ENCODE measurements at regions not wholly inside any gene's neighbourhood (a gene's known extent, or its start where the extent isn't known, plus 50 kb on each side); places are given as distances from the start of the nearest gene placed in this dataset.
"Not testable (repeated sequence)": the region's sequence is repeated elsewhere in the genome, so short reads cannot be mapped to it uniquely, and the experiment has no call there.

DNA sequence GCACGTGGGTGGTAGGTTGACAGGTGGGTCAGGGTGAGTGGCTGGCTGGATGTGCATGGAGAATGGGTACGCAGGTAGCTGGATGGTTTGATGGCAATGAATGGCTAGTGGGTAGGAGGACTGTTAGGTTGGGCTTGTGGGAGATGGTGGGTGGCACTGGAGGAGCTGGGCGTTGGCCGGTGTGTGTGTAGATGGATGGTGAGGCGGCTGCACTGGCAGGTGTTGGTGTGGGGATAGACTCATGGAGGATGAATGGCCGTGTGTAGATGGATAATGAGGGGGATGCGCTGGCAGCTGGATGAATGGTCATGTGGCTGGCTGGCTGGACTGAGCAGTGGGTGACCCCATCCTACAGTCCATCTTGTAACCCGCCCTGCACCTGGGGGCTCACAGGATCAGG is 95.2 kb upstream of the LRPAP1 start:
- intact Hi-C loops (cut with DNase I) = not testable (repeated sequence)

GRCh38 chr4:3626131-3626884 is 94.1 kb upstream of the LRPAP1 start:
- DNase-seq = peak in 2 of 10 donors; percentile 54 to 77
- intact Hi-C loops (cut with DNase I) = not testable (repeated sequence)

More for the DNA sequence above, 95.2 kb upstream of the LRPAP1 start:
- DNase-seq = peak in 2 of 10 donors; percentile 21 to 37

- intact Hi-C loops (cut with DNase I) = not testable (repeated sequence)
- DNase-seq = peak in 2 of 10 donors; percentile 55 to 80
Observed at GRCh38 chr4:3625286-3625875, 93.2 kb upstream of the LRPAP1 start.

GRCh38 chr4:3623809-3624329 is 91.6 kb upstream of the LRPAP1 start:
- DNase-seq = peak in 2 of 10 donors; percentile 58 to 60
- intact Hi-C loops (cut with DNase I) = not testable (repeated sequence)

- DNase-seq = peak in 1 of 10 donors; percentile 29
- intact Hi-C loops (cut with DNase I) = no loop called here
Observed at GRCh38 chr4:3623106-3623505, 90.9 kb upstream of the LRPAP1 start.

DNA sequence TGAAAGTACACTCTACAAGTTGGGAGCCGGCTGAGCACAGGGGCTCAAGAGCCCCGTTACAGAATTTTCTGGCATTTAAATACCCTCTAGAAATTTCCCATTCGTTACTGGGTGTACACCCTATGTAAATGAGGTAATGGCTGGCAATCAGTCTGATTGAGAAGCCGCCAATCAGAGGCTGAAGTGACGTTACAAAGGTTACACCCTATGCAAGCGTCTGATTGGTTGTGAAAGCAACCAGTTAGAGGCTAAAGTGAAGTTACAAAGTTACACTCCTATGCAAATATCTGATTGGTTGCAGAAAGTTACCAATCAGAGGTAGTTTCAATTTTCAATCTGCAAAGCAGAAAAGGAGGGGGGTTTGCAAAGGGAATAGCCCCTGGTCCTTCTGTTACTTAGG is 88.1 kb upstream of the LRPAP1 start:
- DNase-seq = peak in 1 of 10 donors; percentile 32
- intact Hi-C loops (cut with DNase I) = not testable (repeated sequence)

DNA sequence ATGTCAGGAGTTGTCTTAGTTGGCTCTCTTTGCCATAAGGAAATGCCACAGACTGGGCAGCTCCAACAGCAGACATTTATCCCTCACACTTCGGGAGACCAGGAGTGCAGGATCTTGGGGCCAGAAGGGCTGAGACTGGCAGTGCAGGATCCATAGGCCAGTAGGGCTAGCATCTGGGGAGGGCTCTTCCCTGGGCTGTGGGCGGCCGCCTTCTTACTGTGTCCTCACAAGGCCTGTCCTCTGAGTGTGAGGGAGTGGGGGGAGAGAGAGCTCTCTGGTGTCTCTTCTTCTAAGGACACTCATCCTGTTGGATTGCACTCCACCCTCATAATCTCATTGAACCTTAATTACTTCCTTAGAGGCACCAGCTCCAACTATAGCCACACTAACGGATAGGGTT is 87.5 kb upstream of the LRPAP1 start:
- intact Hi-C loops (cut with DNase I) = not testable (repeated sequence)
- DNase-seq = peak in 3 of 10 donors; percentile 8 to 54 (median 14)

DNA sequence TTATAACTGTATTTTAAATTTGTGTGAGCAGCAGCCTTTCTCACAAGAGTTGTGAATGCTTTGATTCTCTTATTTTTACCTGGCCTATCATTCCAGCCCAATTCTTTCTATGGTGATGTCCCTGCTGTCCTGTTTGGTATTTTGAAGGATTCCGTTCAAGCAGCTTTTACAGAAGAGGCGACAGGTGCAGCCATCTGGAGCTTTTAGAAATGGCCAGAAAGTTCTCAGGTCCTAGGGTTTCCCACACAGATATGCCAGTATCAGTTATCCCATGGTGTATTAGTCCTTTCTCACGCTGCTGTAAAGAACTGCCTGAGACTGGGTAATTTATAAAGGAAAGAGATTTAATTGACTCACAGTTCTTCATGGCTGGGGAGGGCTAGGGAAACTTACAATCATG is 86.1 kb upstream of the LRPAP1 start:
- intact Hi-C loops (cut with DNase I); DNase-seq: not testable (repeated sequence)

DNA sequence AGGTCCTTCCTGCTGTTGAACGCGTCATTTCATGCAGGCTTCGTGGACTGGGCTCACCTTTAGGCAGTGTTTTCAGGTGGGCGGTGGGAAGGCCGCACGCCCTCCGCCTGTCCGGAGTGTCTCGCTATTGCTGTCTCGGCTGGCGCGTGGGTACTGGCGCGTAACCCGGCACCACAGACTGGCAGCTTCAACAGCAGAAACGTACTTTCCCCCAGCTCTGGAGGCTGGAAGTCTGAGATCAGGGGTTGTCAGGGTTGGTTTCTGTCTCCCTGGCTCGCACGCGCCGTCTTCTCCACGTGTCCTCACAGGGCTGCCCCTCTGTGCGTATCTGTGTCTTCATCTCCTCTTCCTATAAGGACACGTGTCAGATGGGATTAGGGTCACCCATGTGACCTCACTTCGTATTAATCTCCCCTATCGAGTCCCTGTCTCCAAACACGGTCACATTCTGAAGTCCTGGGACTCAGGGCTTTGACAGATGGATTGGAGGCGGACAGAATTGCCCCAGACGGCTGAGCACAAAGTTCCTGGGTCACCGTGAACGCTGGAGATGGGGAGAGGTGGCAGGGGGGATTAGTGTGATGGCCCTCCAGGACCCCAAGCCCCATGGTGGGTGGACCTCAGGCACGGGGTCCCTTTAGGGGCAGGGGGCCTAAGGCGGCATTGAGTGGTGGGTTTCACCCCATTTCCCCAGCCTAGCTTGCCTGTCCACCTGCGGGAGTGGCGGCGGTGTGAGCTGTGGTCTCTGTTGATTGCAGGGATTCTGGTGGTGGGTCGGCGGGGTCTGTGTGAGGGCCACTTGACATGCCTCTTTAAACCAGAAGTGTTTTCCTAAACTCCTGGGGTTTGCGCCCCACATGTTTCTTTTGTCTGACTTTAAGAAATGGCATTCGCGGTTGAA is 83.4 kb upstream of the LRPAP1 start:
- intact Hi-C loops (cut with DNase I) = no loop called here
- peak in 2 of 10 donors; percentile 43 to 75 for DNase-seq

- peak in 1 of 10 donors; percentile 55 for DNase-seq
- intact Hi-C loops (cut with DNase I) = no loop called here
Observed at GRCh38 chr4:3614731-3614980, 82.4 kb upstream of the LRPAP1 start.

DNA sequence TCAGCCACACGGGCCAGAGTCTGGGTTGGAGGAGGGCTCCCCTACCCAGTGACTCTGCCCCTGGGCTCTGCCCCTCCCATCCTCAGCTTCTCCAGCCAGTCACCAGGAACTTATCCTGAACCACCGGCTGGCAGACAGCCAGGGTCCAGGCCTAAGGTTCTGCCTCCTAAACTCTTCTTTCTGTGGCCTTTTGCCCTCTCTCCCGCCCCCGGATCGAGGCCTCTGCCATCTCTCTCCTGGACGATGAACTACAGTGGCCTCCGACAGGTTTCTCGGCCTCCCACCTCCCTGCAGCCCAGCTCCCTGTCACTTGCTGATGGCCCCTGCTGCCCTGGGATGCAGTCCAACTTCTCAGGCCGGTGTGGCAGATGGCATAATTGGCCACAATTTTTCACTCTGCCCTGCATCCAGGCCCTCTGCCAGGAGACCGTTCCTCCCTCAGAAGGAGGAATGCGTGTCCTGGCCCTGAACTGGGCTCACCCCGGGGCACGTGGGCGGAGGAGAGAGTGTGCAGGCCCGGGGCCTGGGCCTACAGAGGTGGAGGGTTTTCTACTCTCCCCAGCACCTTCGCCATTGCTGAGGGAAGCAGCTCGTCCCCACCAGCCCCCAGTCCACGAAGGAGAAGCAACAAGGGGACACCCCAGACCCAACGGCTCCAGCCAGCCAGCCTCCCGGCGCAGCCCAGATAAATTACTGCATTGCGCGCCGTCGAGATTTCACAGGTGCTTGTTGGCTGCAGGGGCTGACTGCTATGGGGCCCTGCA is 81.9 kb upstream of the LRPAP1 start:
- intact Hi-C loops (cut with DNase I) = no loop called here
- DNase-seq = peak in 2 of 10 donors; percentile 71 to 80

GRCh38 chr4:3612934-3613333 is 80.7 kb upstream of the LRPAP1 start:
- no peak for DNase-seq
- intact Hi-C loops (cut with DNase I) = no loop called here

GRCh38 chr4:3612281-3612680 is 80.1 kb upstream of the LRPAP1 start:
- intact Hi-C loops (cut with DNase I) = no loop called here
- peak in 2 of 10 donors; percentile 18 to 58 for DNase-seq

- DNase-seq = peak in 2 of 10 donors; percentile 60 to 83
- intact Hi-C loops (cut with DNase I) = no loop called here
Observed at GRCh38 chr4:3611778-3612177, 79.6 kb upstream of the LRPAP1 start.

DNA sequence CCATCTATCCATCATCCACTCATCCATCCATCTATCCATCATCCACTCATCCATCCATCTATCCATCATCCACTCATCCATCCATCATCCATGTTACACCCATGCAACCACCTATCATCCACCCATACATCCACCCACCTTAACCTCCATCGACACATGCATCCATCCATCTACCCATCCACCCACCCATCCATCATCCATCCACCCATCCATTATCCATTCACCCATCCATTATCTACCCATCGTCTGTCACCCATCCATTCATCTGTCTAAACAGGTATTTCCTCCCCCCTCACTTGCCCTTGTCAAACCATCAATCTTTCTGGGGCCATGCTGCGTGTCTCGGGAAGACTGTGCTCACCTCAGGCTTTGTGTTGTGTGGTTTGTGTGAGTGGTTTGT is 78.6 kb upstream of the LRPAP1 start:
- intact Hi-C loops (cut with DNase I); DNase-seq: not testable (repeated sequence)

- DNase-seq; intact Hi-C loops (cut with DNase I): not testable (repeated sequence)
Observed at GRCh38 chr4:3609905-3610304, 77.7 kb upstream of the LRPAP1 start.

- intact Hi-C loops (cut with DNase I) = no loop called here
- DNase-seq = peak in 2 of 10 donors; percentile 46 to 74
Observed at GRCh38 chr4:3607690-3608552, 75.7 kb upstream of the LRPAP1 start.

DNA sequence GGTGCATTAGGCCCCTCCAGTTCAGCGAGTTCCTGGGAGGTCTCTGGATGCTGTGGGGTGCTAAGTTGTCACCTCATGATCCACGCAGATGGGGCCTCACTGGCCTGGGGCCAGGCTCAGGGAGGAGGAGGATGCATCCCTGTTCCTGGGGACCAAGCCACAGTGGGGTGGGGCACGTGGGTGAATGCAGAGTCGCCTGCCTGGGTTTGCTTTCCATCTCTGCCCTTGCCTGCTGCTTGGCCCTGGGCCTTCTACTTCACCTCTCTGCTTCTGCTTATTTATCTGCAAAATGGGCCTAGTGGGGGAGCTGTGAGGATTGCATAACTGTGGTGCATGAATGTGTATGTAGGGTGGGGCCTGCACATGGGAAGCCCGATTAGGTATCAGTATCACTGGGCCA is 74.6 kb upstream of the LRPAP1 start:
- intact Hi-C loops (cut with DNase I) = not testable (repeated sequence)
- DNase-seq = peak in 2 of 10 donors; percentile 33 to 65

GRCh38 chr4:3606271-3606670 is 74.0 kb upstream of the LRPAP1 start:
- DNase-seq; intact Hi-C loops (cut with DNase I): not testable (repeated sequence)
